Pancreas (tissue), 10 donors: ENCODE measurements at regions not wholly inside any gene's neighbourhood (a gene's known extent, or its start where the extent isn't known, plus 50 kb on each side); places are given as distances from the start of the nearest gene placed in this dataset.
A peak's percentile ranks its signal among the peaks of the same experiment; 100 is the strongest.

ENCODE experiments used
- ATAC-seq, 4 donors: fragments of 200-7000 bp; cut with Tn5 transposase; one replicate each; pipeline versions ENCODE4 v1.8.0 to v1.9.1; 2020; ENCODE audit warnings: mild to moderate bottlenecking in 4 of 4, moderate library complexity in 4 of 4
- DNase-seq, 6 donors: peaks; one replicate each; pipeline ENCODE4 v3.0.0-alpha.2; 2020
- FAIRE-seq: peaks from 2 replicates; lab custom pipeline; 2012; peaks lifted over from hg19 to GRCh38; lab: Jason Lieb, UNC
- H3K27ac ChIP-seq, 4 donors: fragments of 200-600 bp; sonication (generic); 1 replicate in 3 of 4; 2 replicates in 1 of 4; pipeline versions ENCODE4 v1.5.0 to v1.8.0; 2020
- H3K27me3 ChIP-seq, 4 donors: fragments of 200-600 bp; one replicate each; pipeline ENCODE4 v1.8.0; 2021
- H3K36me3 ChIP-seq, 3 donors: fragments of 200-600 bp; sonication (generic) in 1 of 3; one replicate each; pipeline versions ENCODE4 v1.5.0 to v1.8.0; 2020 to 2021
- H3K4me1 ChIP-seq, 3 donors: fragments of 200-600 bp; one replicate each; pipeline ENCODE4 v1.8.0; 2021
- H3K4me3 ChIP-seq, 4 donors: fragments of 200-600 bp; sonication (generic) in 2 of 4; one replicate each; pipeline versions ENCODE4 v1.5.0 to v1.8.0; 2020 to 2021
- H3K9me3 ChIP-seq, 4 donors: fragments of 200-600 bp; one replicate each; pipeline ENCODE4 v1.8.0; 2021
- WGBS, 2 donors: extraction: QIAGEN DNeasy Blood & Tissue Kit; methylation state at CpG; one replicate each; pipeline ENCODE4 v1.1.7; 2013; 5-methylcytosine and 5-hydroxymethylcytosine counted together
- intact Hi-C, 3 donors: fragments of 100-400 bp; cut with DNase I; formaldehyde crosslinking; loops; one replicate each; pipeline versions ENCODE4 v1.11.1 to v1.14.2; 2022
- TF ChIP-seq, protein P1 (sequence below), 4 donors: fragments of 200-600 bp; sonication (generic) in 3 of 4; IDR thresholded peaks; one replicate each; pipeline versions ENCODE4 v1.5.0 to v1.8.0; 2021; ENCODE audit warnings: antibody characterized with exemption in 4 of 4
- donor health status: healthy with polysubstance abuse.
- donor health status: DM: no; HTN: no; CAD: no; lungs with moderate emphysema.
- donor health status: DM: no; HTN: no; CAD: no.
- donor health status: control.
- donor health status: control.
- donor health status: Bipolar disorder and iron deficiency.
- donor health status: DM: yes; HTN: yes; CAD: no.
- donor health status: DM: no; HTN: no; CAD: no.
- donor health status: DM: no; HTN: no; CAD: no.
- donor health status: DM: yes; HTN: yes; CAD: no.

- 93 to 97% methylated on average over 3 of the region's 3 CpGs for WGBS, 2 donors
Measured at GRCh38 chr14:44669496-44669895, 162.4 kb upstream of the FSCB start.

GRCh38 chr14:44663136-44663535 is 156.1 kb upstream of the FSCB start:
- TF ChIP-seq, protein P1, sequence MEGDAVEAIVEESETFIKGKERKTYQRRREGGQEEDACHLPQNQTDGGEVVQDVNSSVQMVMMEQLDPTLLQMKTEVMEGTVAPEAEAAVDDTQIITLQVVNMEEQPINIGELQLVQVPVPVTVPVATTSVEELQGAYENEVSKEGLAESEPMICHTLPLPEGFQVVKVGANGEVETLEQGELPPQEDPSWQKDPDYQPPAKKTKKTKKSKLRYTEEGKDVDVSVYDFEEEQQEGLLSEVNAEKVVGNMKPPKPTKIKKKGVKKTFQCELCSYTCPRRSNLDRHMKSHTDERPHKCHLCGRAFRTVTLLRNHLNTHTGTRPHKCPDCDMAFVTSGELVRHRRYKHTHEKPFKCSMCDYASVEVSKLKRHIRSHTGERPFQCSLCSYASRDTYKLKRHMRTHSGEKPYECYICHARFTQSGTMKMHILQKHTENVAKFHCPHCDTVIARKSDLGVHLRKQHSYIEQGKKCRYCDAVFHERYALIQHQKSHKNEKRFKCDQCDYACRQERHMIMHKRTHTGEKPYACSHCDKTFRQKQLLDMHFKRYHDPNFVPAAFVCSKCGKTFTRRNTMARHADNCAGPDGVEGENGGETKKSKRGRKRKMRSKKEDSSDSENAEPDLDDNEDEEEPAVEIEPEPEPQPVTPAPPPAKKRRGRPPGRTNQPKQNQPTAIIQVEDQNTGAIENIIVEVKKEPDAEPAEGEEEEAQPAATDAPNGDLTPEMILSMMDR (IDR thresholded peaks at IDR 0.05), result no peak
- H3K4me1 ChIP-seq, result peaks cover 0 to 2% (median 0%) of the 10 kb centered on the region in 3 donors
- whole genome bisulfite sequencing, 2 donors, result 67 to 88% methylated on average over 1 of the region's 1 CpG
- ATAC-seq, result no peak
- no peak for DNase-seq
- no peak for FAIRE-seq
- no peaks in the 10 kb centered on the region for H3K9me3 ChIP-seq
- intact Hi-C loops, result no loop called here
- no peak overlapping the region for H3K27ac ChIP-seq
- H3K36me3 ChIP-seq, result no peaks in the 10 kb centered on the region
- H3K4me3 ChIP-seq, result no peak overlapping the region
- H3K27me3 ChIP-seq, result no peaks in the 10 kb centered on the region

More at GRCh38 chr14:44669496-44669895, 162.4 kb upstream of the FSCB start:
- ATAC-seq (no peak), FAIRE-seq (no peak), DNase-seq (no peak)
- H3K9me3 ChIP-seq, result no peaks in the 10 kb centered on the region
- intact Hi-C loops, result no loop called here
- no peak overlapping the region for H3K27ac ChIP-seq
- H3K4me3 ChIP-seq, result no peak overlapping the region
- no peaks in the 10 kb centered on the region for H3K4me1 ChIP-seq
- H3K27me3 ChIP-seq, result no peaks in the 10 kb centered on the region
- TF ChIP-seq, protein P1 (IDR thresholded peaks at IDR 0.05), result no peak
- H3K36me3 ChIP-seq, result no peaks in the 10 kb centered on the region

- intact Hi-C loops, result no loop called here
Measured at GRCh38 chr14:44662250-44662891, 155.3 kb upstream of the FSCB start.

GRCh38 chr14:44658389-44658696 is 151.3 kb upstream of the FSCB start:
- Histone ChIP-seq H3K4me1 (peaks cover 0 to 2% (median 0%) of the 10 kb centered on the region in 3 donors), H3K4me3 (no peak overlapping the region), H3K27ac (no peak overlapping the region), H3K27me3 (no peaks in the 10 kb centered on the region), H3K36me3 (no peaks in the 10 kb centered on the region), H3K9me3 (no peaks in the 10 kb centered on the region)
- DNase-seq, result no peak
- intact Hi-C loops, result no loop called here
- ATAC-seq, result no peak
- 24 to 28% methylated on average over 1 of the region's 1 CpG for whole genome bisulfite sequencing, 2 donors
- TF ChIP-seq, protein P1 (IDR thresholded peaks at IDR 0.05), result no peak
- no peak for FAIRE-seq

More at GRCh38 chr14:44662250-44662891, 155.3 kb upstream of the FSCB start:
- no peak for DNase-seq
- TF ChIP-seq, protein P1 (IDR thresholded peaks at IDR 0.05), result no peak
- Histone ChIP-seq H3K36me3 (no peaks in the 10 kb centered on the region), H3K4me1 (peaks cover 0 to 2% (median 0%) of the 10 kb centered on the region in 3 donors), H3K27me3 (no peaks in the 10 kb centered on the region), H3K4me3 (no peak overlapping the region), H3K9me3 (no peaks in the 10 kb centered on the region), H3K27ac (peak overlapping the region in 1 of 4 donors; percentile 27)
- peak in 2 of 4 donors; percentile 55 to 75 for ATAC-seq
- FAIRE-seq, result no peak

DNA sequence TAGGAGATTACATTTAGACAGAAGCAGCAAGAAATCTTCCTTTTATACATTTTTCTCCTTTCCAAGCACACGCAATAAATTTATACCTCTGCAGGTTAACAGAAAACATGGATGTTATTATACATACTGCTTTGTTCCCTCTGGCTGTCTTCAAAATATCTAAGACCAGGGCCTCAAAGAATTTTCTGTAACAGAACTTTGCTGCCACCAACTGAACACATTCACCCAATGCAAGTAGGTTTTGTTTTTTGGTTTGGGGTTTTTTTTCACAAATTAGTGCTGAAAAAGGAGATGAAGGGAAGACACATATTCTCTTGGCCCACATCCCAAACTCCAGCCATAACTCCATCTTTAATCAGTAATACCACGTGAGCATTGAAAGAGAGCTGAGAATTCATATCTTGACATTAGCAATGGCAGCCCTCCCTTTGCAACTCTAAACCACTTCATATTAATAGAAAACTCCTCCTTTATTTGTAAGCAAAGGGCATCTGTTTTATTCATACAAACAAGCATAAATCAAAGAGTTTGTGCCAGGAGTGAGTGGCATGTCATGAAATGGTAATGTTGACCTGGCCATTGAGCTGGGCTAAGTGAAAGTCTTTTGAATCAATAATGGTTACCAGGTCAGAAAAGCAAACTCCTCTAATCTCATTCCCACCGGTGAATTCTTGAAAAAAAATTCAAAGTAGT is 150.8 kb upstream of the FSCB start:
- Histone ChIP-seq H3K27ac (no peak overlapping the region), H3K4me3 (no peak overlapping the region), H3K9me3 (no peaks in the 10 kb centered on the region), H3K4me1 (peaks cover 0 to 2% (median 0%) of the 10 kb centered on the region in 3 donors), H3K27me3 (no peaks in the 10 kb centered on the region), H3K36me3 (no peaks in the 10 kb centered on the region)
- FAIRE-seq, result no peak
- WGBS, 2 donors, result 14 to 19% methylated on average over 3 of the region's 3 CpGs
- ATAC-seq, result no peak
- intact Hi-C loops, result no loop called here
- DNase-seq, result no peak
- TF ChIP-seq, protein P1 (IDR thresholded peaks at IDR 0.05), result no peak
